ENCODE measurements at regions not wholly inside any gene's neighbourhood (a gene's known extent, or its start where the extent isn't known, plus 50 kb on each side); places are given as distances from the start of the nearest gene placed in this dataset.

DNA sequence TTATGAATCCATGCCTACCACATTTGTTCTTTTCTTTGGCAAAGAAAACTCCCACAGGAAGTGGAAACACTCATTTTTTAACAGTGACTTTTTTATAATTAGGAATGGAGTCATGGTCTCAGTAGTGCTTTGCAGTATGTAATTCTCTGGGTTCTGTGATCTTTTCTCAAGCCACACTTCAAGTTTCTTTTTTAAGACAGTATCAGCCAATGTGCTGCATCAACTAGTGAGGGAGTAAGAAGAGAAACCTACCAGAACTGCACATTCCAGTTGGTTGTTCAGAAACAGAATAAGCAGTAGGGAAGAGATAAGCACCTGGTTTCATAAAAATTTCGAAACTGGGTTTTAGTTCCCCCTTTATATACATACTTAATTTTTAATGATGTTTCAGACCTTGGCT, 126.3 kb downstream of the FOXB1 start:
- no peak for TF ChIP-seq POLR2AphosphoS5 (IDR thresholded peaks at IDR 0.05)
- TF ChIP-seq, protein P1, sequence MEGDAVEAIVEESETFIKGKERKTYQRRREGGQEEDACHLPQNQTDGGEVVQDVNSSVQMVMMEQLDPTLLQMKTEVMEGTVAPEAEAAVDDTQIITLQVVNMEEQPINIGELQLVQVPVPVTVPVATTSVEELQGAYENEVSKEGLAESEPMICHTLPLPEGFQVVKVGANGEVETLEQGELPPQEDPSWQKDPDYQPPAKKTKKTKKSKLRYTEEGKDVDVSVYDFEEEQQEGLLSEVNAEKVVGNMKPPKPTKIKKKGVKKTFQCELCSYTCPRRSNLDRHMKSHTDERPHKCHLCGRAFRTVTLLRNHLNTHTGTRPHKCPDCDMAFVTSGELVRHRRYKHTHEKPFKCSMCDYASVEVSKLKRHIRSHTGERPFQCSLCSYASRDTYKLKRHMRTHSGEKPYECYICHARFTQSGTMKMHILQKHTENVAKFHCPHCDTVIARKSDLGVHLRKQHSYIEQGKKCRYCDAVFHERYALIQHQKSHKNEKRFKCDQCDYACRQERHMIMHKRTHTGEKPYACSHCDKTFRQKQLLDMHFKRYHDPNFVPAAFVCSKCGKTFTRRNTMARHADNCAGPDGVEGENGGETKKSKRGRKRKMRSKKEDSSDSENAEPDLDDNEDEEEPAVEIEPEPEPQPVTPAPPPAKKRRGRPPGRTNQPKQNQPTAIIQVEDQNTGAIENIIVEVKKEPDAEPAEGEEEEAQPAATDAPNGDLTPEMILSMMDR (IDR thresholded peaks at IDR 0.05), result no peak
